Astrocyte (in vitro differentiated cells and primary cell): ENCODE measurements at regions not wholly inside any gene's neighbourhood (a gene's known extent, or its start where the extent isn't known, plus 50 kb on each side); places are given as distances from the start of the nearest gene placed in this dataset.

Experiments used
- EZH2 ChIP-seq: IDR thresholded peaks from 2 replicates; pipeline ENCODE4 v1.6.1; 2012; ENCODE audit warnings: mild to moderate bottlenecking, low read length, inconsistent platforms; ENCODE audit not compliant: insufficient read depth
- TF ChIP-seq, protein P1 (sequence below): IDR thresholded peaks from 2 replicates; pipeline ENCODE4 v1.5.1; 2011; ENCODE audit warnings: low read depth, mild to moderate bottlenecking, inconsistent platforms, low read length, moderate library complexity; ENCODE audit not compliant: insufficient read depth

DNA sequence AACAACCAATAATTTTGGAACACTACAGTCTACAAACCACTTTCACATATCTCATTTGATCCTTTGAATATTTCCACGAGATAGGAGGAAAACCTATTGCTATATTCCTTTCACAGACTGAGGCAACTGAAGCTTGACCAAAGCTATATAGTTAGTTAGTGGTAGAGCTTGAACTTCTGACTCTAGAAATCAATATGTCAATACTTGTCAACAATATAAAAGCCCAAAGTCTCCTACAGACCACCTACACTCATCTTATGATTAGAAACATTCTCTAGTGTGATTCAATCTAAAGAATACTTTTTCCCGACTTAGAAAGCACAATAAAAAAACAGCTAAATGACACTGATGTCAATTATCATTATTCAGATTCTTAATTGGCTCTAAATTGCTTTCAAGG, 139.4 kb downstream of the RPS29 start:
- TF ChIP-seq EZH2 = no peak
- TF ChIP-seq, protein P1, sequence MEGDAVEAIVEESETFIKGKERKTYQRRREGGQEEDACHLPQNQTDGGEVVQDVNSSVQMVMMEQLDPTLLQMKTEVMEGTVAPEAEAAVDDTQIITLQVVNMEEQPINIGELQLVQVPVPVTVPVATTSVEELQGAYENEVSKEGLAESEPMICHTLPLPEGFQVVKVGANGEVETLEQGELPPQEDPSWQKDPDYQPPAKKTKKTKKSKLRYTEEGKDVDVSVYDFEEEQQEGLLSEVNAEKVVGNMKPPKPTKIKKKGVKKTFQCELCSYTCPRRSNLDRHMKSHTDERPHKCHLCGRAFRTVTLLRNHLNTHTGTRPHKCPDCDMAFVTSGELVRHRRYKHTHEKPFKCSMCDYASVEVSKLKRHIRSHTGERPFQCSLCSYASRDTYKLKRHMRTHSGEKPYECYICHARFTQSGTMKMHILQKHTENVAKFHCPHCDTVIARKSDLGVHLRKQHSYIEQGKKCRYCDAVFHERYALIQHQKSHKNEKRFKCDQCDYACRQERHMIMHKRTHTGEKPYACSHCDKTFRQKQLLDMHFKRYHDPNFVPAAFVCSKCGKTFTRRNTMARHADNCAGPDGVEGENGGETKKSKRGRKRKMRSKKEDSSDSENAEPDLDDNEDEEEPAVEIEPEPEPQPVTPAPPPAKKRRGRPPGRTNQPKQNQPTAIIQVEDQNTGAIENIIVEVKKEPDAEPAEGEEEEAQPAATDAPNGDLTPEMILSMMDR = no peak
